ENCODE measurements at regions not wholly inside any gene's neighbourhood (a gene's known extent, or its start where the extent isn't known, plus 50 kb on each side); places are given as distances from the start of the nearest gene placed in this dataset.

DNA sequence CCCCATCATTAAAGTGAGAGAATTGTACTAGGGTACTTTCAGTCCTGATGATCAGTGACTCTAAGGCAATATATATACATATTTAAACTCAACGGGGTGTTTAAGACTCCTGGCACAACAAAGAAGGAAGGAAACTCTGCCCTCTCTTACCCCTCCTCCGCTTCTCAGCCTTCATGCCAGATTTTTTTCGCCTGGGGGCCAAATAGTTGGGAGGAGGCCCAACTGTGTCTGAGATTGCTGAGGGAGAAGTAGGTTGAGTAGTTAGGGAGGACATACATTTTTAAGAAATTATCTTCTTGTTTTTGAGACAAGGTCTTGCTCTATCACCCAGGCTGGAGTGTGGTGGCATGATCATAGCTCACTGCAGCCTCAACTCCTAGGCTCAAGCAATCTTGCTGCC lies 127.7 kb upstream of the SHB start:
- Histone ChIP-seq H3K27ac (ENCODE audit: low read depth in 1 of 2, low read length in 2 of 2) (no peak overlapping the region), H3K9ac (ENCODE audit: insufficient read depth, low read length, poor library complexity, severe bottlenecking) (no peak overlapping the region), H2AFZ (ENCODE audit: insufficient read depth, low read depth, low read length, poor library complexity, severe bottlenecking) (no peak overlapping the region), H3K79me2 (ENCODE audit: insufficient read depth, low read length) (no peaks in the 10 kb centered on the region), H4K20me1 (ENCODE audit: insufficient read depth, low read length) (no peaks in the 10 kb centered on the region), H3K4me3 (replicated peaks in 1 of 3; ENCODE audit: low read depth in 2 of 3, low read length in 3 of 3) (no peak overlapping the region), H3K36me3 (replicated peaks in 1 of 2; ENCODE audit: control insufficient read depth in 1 of 2, insufficient read depth in 2 of 2, low read length in 2 of 2) (no peaks in the 10 kb centered on the region), H3K4me2 (replicated peaks; ENCODE audit: extremely low read depth, low read length, poor library complexity, severe bottlenecking) (no peak overlapping the region), H3K27me3 (ENCODE audit: control insufficient read depth in 2 of 2, insufficient read depth in 2 of 2, low read length in 2 of 2) (no peaks in the 10 kb centered on the region), H3K9me3 (replicated peaks in 1 of 2; ENCODE audit: control insufficient read depth in 1 of 2, insufficient read depth in 1 of 2, low read length in 2 of 2) (no peaks in the 10 kb centered on the region), H3K4me1 (ENCODE audit: control insufficient read depth in 1 of 2, insufficient read depth in 2 of 2, low read length in 2 of 2) (no peaks in the 10 kb centered on the region)
- Mint-ChIP-seq H3K9me3 (no peaks in the 10 kb centered on the region), H3K4me1 (no peaks in the 10 kb centered on the region), H3K4me3 (no peak overlapping the region), H3K27ac (no peak overlapping the region), H3K27me3 (ENCODE audit: low read depth in 3 of 3) (peaks cover 0 to 2% (median 0%) of the 10 kb centered on the region in 3 donors), H3K36me3 (no peaks in the 10 kb centered on the region)
- WGBS (ENCODE audit: insufficient coverage) = no CpG with 5 or more reads among the region's 3 CpGs
- intact Hi-C loops (cut with micrococcal nuclease) = no loop called here
- DNase-seq = no peak
- TF ChIP-seq, protein P1, sequence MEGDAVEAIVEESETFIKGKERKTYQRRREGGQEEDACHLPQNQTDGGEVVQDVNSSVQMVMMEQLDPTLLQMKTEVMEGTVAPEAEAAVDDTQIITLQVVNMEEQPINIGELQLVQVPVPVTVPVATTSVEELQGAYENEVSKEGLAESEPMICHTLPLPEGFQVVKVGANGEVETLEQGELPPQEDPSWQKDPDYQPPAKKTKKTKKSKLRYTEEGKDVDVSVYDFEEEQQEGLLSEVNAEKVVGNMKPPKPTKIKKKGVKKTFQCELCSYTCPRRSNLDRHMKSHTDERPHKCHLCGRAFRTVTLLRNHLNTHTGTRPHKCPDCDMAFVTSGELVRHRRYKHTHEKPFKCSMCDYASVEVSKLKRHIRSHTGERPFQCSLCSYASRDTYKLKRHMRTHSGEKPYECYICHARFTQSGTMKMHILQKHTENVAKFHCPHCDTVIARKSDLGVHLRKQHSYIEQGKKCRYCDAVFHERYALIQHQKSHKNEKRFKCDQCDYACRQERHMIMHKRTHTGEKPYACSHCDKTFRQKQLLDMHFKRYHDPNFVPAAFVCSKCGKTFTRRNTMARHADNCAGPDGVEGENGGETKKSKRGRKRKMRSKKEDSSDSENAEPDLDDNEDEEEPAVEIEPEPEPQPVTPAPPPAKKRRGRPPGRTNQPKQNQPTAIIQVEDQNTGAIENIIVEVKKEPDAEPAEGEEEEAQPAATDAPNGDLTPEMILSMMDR (IDR thresholded peaks at IDR 0.05) = no peak

DNA sequence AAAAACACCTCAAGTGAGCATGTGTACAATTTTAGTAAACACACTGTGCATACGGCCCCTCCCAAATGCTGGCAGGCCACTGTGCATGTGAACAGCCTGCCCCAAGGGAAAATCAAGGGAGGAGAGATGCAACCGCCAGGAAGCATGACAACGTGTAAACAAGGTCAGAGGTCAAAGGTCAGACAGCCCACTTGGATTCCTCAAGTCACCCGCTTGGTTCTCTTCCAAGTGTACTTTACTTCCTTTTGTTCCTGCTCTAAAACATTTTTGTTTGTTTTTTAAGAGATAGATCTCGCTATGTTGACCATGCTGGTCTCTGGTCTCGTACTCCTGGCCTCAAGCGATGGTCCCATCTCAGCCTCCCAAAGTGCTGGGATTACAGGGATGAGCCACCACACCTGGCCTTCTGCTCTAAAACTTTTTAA lies 126.7 kb upstream of the SHB start:
- no peaks in the 10 kb centered on the region for H3K4me1 ChIP-seq (ENCODE audit: control insufficient read depth in 1 of 2, insufficient read depth in 2 of 2, low read length in 2 of 2)
- no peaks in the 10 kb centered on the region for H4K20me1 ChIP-seq (ENCODE audit: insufficient read depth, low read length)
- H3K27me3 Mint-ChIP-seq (ENCODE audit: low read depth in 3 of 3) = peaks cover 0 to 2% (median 0%) of the 10 kb centered on the region in 3 donors
- H3K36me3 Mint-ChIP-seq = no peaks in the 10 kb centered on the region
- no peak overlapping the region for H2AFZ ChIP-seq (ENCODE audit: insufficient read depth, low read depth, low read length, poor library complexity, severe bottlenecking)
- no peak for DNase-seq
- no peaks in the 10 kb centered on the region for H3K27me3 ChIP-seq (ENCODE audit: control insufficient read depth in 2 of 2, insufficient read depth in 2 of 2, low read length in 2 of 2)
- no peaks in the 10 kb centered on the region for H3K79me2 ChIP-seq (ENCODE audit: insufficient read depth, low read length)
- no peak overlapping the region for H3K4me3 ChIP-seq (replicated peaks in 1 of 3; ENCODE audit: low read depth in 2 of 3, low read length in 3 of 3)
- no peaks in the 10 kb centered on the region for H3K4me1 Mint-ChIP-seq
- no peaks in the 10 kb centered on the region for H3K9me3 Mint-ChIP-seq
- no peak overlapping the region for H3K27ac ChIP-seq (ENCODE audit: low read depth in 1 of 2, low read length in 2 of 2)
- TF ChIP-seq, protein P1 (IDR thresholded peaks at IDR 0.05) = no peak
- H3K27ac Mint-ChIP-seq = no peak overlapping the region
- intact Hi-C loops (cut with micrococcal nuclease) = no loop called here
- 89% methylated on average over 6 of the region's 7 CpGs for WGBS (ENCODE audit: insufficient coverage)
- H3K9ac ChIP-seq (ENCODE audit: insufficient read depth, low read length, poor library complexity, severe bottlenecking) = no peak overlapping the region
- H3K36me3 ChIP-seq (replicated peaks in 1 of 2; ENCODE audit: control insufficient read depth in 1 of 2, insufficient read depth in 2 of 2, low read length in 2 of 2) = no peaks in the 10 kb centered on the region
- no peak overlapping the region for H3K4me2 ChIP-seq (replicated peaks; ENCODE audit: extremely low read depth, low read length, poor library complexity, severe bottlenecking)
- H3K4me3 Mint-ChIP-seq = no peak overlapping the region
- no peaks in the 10 kb centered on the region for H3K9me3 ChIP-seq (replicated peaks in 1 of 2; ENCODE audit: control insufficient read depth in 1 of 2, insufficient read depth in 1 of 2, low read length in 2 of 2)

All from CD14-positive monocyte (primary cell).